ENCODE measurements at regions not wholly inside any gene's neighbourhood (a gene's known extent, or its start where the extent isn't known, plus 50 kb on each side); places are given as distances from the start of the nearest gene placed in this dataset.
"Not testable (repeated sequence)": the region's sequence is repeated elsewhere in the genome, so short reads cannot be mapped to it uniquely, and the experiment has no call there.

GRCh38 chrY:17766000-17766699 is 113.9 kb downstream of the CDY2B start:
- H3K4me3 ChIP-seq (ENCODE audit: low read length); CTCF ChIA-PET; POLR2A ChIA-PET; H3K9me3 Mint-ChIP-seq; DNase-seq; H3K4me1 Mint-ChIP-seq (ENCODE audit: low read depth); H3K4me1 ChIP-seq (ENCODE audit: insufficient read depth, low read length); H3K27ac ChIP-seq (ENCODE audit: low read depth in 1 of 2, low read length in 2 of 2); H3K36me3 Mint-ChIP-seq (ENCODE audit: low read depth); H3K9me3 ChIP-seq (ENCODE audit: control insufficient read depth in 1 of 2, insufficient read depth in 1 of 2, low read length in 2 of 2); ATAC-seq (ENCODE audit: poor library complexity); intact Hi-C loops (cut with DNase I, micrococcal nuclease); H3K4me3 Mint-ChIP-seq; H3K36me3 ChIP-seq (ENCODE audit: insufficient read depth, low read length); H3K27me3 ChIP-seq (ENCODE audit: control insufficient read depth in 1 of 2, insufficient read depth in 2 of 2, low read length in 2 of 2); H3K27me3 Mint-ChIP-seq; H3K27ac Mint-ChIP-seq: not testable (repeated sequence)

- H3K9me3 Mint-ChIP-seq; intact Hi-C loops (cut with DNase I, micrococcal nuclease); H3K36me3 Mint-ChIP-seq (ENCODE audit: low read depth); ATAC-seq (ENCODE audit: poor library complexity); CTCF ChIA-PET; H3K27ac ChIP-seq (ENCODE audit: low read depth in 1 of 2, low read length in 2 of 2); H3K27ac Mint-ChIP-seq; H3K27me3 Mint-ChIP-seq; H3K4me3 Mint-ChIP-seq; H3K4me3 ChIP-seq (ENCODE audit: low read length); H3K36me3 ChIP-seq (ENCODE audit: insufficient read depth, low read length); H3K4me1 Mint-ChIP-seq (ENCODE audit: low read depth); H3K9me3 ChIP-seq (ENCODE audit: control insufficient read depth in 1 of 2, insufficient read depth in 1 of 2, low read length in 2 of 2); H3K27me3 ChIP-seq (ENCODE audit: control insufficient read depth in 1 of 2, insufficient read depth in 2 of 2, low read length in 2 of 2); POLR2A ChIA-PET; H3K4me1 ChIP-seq (ENCODE audit: insufficient read depth, low read length); DNase-seq: not testable (repeated sequence)
These were observed 120.8 kb downstream of the CDY2B start for GRCh38 chrY:17759213-17759612.

GRCh38 chrY:17752887-17753497 is 127.0 kb downstream of the CDY2B start:
- H3K4me3 Mint-ChIP-seq; POLR2A ChIA-PET; H3K27ac ChIP-seq (ENCODE audit: low read depth in 1 of 2, low read length in 2 of 2); H3K27me3 ChIP-seq (ENCODE audit: control insufficient read depth in 1 of 2, insufficient read depth in 2 of 2, low read length in 2 of 2); H3K9me3 ChIP-seq (ENCODE audit: control insufficient read depth in 1 of 2, insufficient read depth in 1 of 2, low read length in 2 of 2); ATAC-seq (ENCODE audit: poor library complexity); H3K4me3 ChIP-seq (ENCODE audit: low read length); DNase-seq; H3K36me3 ChIP-seq (ENCODE audit: insufficient read depth, low read length); intact Hi-C loops (cut with DNase I, micrococcal nuclease); CTCF ChIA-PET; H3K36me3 Mint-ChIP-seq (ENCODE audit: low read depth); H3K27me3 Mint-ChIP-seq; H3K4me1 ChIP-seq (ENCODE audit: insufficient read depth, low read length); H3K9me3 Mint-ChIP-seq; H3K4me1 Mint-ChIP-seq (ENCODE audit: low read depth); H3K27ac Mint-ChIP-seq: not testable (repeated sequence)

DNA sequence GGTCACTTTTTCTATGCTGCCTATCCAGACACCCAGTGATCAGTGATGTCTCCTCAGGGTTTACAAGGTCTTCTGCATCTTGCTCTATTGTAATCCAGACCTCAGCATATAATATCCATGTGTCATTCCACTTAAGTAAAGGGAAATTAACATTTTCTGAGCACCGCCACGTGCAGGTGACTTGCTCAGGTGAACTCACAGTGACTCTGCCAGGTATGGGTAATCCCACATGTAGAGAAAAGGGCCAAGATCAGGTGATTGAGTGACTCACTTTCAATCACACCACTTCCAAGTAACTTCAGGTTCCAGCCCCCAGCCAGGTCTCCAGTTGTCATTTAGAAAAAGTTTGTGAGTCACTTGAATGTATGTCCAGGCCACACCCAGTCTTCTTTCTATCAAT is 140.2 kb downstream of the CDY2B start:
- H3K4me1 Mint-ChIP-seq (ENCODE audit: low read depth); H3K9me3 Mint-ChIP-seq; H3K27ac Mint-ChIP-seq; H3K36me3 Mint-ChIP-seq (ENCODE audit: low read depth); H3K27me3 Mint-ChIP-seq; H3K36me3 ChIP-seq (ENCODE audit: insufficient read depth, low read length); H3K4me3 Mint-ChIP-seq; H3K27ac ChIP-seq (ENCODE audit: low read depth in 1 of 2, low read length in 2 of 2); intact Hi-C loops (cut with DNase I, micrococcal nuclease); H3K4me1 ChIP-seq (ENCODE audit: insufficient read depth, low read length); H3K9me3 ChIP-seq (ENCODE audit: control insufficient read depth in 1 of 2, insufficient read depth in 1 of 2, low read length in 2 of 2); CTCF ChIA-PET; ATAC-seq (ENCODE audit: poor library complexity); H3K27me3 ChIP-seq (ENCODE audit: control insufficient read depth in 1 of 2, insufficient read depth in 2 of 2, low read length in 2 of 2); POLR2A ChIA-PET; DNase-seq; H3K4me3 ChIP-seq (ENCODE audit: low read length): not testable (repeated sequence)

DNA sequence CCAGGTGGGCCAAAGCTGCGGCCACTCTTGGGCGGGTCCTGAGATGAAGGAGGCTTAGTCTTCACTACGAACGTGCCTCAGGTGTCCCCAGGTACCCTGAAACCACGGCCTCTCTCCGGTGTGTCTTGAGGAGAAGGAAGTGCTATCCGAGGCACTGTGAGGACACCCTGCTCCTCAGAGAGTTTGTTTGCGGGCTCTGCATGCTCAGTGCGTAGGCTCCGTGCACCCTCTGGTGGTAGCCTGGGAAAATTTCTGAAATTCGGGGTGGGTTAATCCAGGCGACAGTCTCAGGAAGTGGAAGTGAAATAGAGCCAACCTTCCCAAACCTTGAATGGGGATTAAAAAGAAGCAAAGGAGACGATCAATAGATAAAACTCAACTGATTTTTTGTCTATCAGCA is 150.5 kb downstream of the CDY2B start:
- intact Hi-C loops (cut with DNase I, micrococcal nuclease); H3K36me3 ChIP-seq (ENCODE audit: insufficient read depth, low read length); H3K4me1 Mint-ChIP-seq (ENCODE audit: low read depth); H3K36me3 Mint-ChIP-seq (ENCODE audit: low read depth); H3K27me3 Mint-ChIP-seq; H3K4me1 ChIP-seq (ENCODE audit: insufficient read depth, low read length); ATAC-seq (ENCODE audit: poor library complexity); H3K4me3 Mint-ChIP-seq; CTCF ChIA-PET; H3K4me3 ChIP-seq (ENCODE audit: low read length); POLR2A ChIA-PET; H3K27me3 ChIP-seq (ENCODE audit: control insufficient read depth in 1 of 2, insufficient read depth in 2 of 2, low read length in 2 of 2); DNase-seq; H3K9me3 ChIP-seq (ENCODE audit: control insufficient read depth in 1 of 2, insufficient read depth in 1 of 2, low read length in 2 of 2); H3K27ac Mint-ChIP-seq; H3K9me3 Mint-ChIP-seq; H3K27ac ChIP-seq (ENCODE audit: low read depth in 1 of 2, low read length in 2 of 2): not testable (repeated sequence)

DNA sequence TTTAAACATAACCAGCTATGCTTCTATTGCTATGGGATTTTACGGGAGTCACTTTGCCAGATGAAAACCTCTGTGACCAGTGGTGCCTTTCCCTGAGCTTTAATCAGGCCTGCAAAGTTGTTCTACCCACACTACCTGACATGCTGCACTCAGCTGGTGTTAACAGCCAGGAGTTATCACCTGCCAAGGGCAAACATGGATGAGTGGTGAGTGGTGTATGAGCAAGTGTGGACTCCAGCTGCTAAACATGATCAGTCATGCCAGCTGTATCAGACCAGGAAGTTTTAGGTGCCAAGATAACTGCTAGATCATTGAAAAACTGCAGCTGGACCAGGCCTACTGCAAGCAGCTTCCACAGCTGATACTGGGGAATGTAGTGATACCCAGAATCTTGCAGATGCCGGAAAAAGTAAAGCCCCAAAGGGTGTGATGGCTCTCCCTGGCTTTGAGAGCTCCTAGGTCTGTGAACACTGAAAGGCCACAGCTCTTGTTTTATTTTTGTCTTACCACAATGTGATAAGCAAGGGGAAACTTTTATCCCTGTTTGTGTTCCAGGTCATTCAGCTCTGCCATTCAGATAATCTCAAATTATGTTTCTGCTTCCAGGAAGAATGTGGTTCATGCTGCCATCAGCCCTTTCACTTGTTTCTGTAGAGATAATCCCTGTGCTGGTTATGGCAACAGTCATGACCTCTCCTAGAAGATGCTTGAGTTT is 163.5 kb downstream of the CDY2B start:
- ATAC-seq (ENCODE audit: poor library complexity); CTCF ChIA-PET; H3K27me3 ChIP-seq (ENCODE audit: control insufficient read depth in 1 of 2, insufficient read depth in 2 of 2, low read length in 2 of 2); H3K9me3 ChIP-seq (ENCODE audit: control insufficient read depth in 1 of 2, insufficient read depth in 1 of 2, low read length in 2 of 2); H3K9me3 Mint-ChIP-seq; H3K36me3 Mint-ChIP-seq (ENCODE audit: low read depth); intact Hi-C loops (cut with DNase I, micrococcal nuclease); DNase-seq; H3K27ac Mint-ChIP-seq; POLR2A ChIA-PET; H3K36me3 ChIP-seq (ENCODE audit: insufficient read depth, low read length); H3K4me3 ChIP-seq (ENCODE audit: low read length); H3K27me3 Mint-ChIP-seq; H3K27ac ChIP-seq (ENCODE audit: low read depth in 1 of 2, low read length in 2 of 2); H3K4me1 ChIP-seq (ENCODE audit: insufficient read depth, low read length); H3K4me1 Mint-ChIP-seq (ENCODE audit: low read depth); H3K4me3 Mint-ChIP-seq: not testable (repeated sequence)

DNA sequence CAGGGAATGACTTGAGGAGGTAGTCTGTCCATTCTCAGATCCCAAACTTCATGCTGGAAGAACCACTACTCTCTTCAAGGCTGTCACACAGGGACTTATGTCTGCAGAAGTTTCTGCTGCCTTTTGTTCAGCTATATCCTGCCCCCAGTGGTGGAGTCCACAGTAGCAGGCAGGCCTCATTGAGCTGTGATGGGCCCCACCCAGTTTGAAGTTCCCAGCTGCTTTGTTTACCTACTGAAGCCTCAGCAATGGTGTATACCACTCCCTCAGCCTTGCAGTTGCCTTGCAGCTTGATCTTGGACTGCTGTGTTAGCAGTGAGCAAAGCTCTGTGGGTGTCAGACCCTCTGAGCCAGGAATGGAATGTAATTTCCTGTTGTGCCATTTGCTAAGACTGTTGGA is 212.0 kb downstream of the CDY2B start:
- H3K4me3 ChIP-seq (ENCODE audit: low read length); H3K27ac Mint-ChIP-seq; H3K27me3 Mint-ChIP-seq; H3K36me3 ChIP-seq (ENCODE audit: insufficient read depth, low read length); ATAC-seq (ENCODE audit: poor library complexity); H3K4me3 Mint-ChIP-seq; intact Hi-C loops (cut with DNase I, micrococcal nuclease); H3K4me1 ChIP-seq (ENCODE audit: insufficient read depth, low read length); H3K9me3 ChIP-seq (ENCODE audit: control insufficient read depth in 1 of 2, insufficient read depth in 1 of 2, low read length in 2 of 2); H3K36me3 Mint-ChIP-seq (ENCODE audit: low read depth); H3K27ac ChIP-seq (ENCODE audit: low read depth in 1 of 2, low read length in 2 of 2); H3K27me3 ChIP-seq (ENCODE audit: control insufficient read depth in 1 of 2, insufficient read depth in 2 of 2, low read length in 2 of 2); H3K4me1 Mint-ChIP-seq (ENCODE audit: low read depth); DNase-seq; H3K9me3 Mint-ChIP-seq; CTCF ChIA-PET; POLR2A ChIA-PET: not testable (repeated sequence)
